ENCODE measurements at regions not wholly inside any gene's neighbourhood (a gene's known extent, or its start where the extent isn't known, plus 50 kb on each side); places are given as distances from the start of the nearest gene placed in this dataset.

DNA sequence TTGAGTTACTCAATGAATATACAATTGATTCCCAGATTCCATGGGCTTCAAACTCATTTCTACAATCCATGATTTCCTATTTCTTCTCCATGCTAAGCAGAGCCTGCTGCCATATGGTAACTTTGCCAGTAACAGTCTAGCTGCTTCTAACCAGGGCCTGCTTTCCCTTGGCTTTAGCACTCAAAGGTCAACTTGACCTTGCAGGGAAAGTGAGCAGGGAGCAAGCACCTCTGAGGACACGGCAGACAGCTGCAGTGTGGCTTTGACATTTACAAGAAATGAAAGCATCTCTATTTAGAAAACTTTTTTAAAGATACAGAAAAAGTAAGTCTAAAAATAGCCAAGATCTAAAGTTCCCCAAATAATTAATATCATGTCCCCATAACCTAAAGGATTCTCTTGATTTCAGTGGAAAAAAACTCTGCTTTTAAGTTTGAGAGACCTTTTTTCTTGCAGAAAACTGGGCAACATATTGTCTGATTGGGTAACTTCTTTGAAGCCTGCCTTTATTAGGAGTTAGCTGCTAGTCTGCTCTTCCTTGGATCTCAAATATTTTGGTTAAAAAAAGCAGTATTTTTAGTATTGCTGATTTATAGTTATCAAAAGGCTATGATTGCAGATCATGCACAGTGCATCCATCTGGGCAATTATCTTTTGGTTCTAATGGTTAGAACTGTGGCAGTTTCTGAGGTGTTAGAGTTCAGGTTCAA, 257.9 kb downstream of the AHR start:
- Histone ChIP-seq H2AFZ (ENCODE audit: low read length) (no peak overlapping the region), H3K9ac (ENCODE audit: low read length) (peak overlapping the region; percentile 68; the same call in 1 of the 2 replicates), H3F3A (ENCODE audit: low read length, unreplicated experiment) (peaks cover 12% of the 10 kb centered on the region), H3K36me3 (ENCODE audit: low read depth, low read length) (no peaks in the 10 kb centered on the region), H3K4me3 (ENCODE audit: low read length) (no peak overlapping the region), H3K9me3 (ENCODE audit: low read length) (no peaks in the 10 kb centered on the region), H4K20me1 (ENCODE audit: low read length) (no peaks in the 10 kb centered on the region), H3K4me2 (ENCODE audit: low read length) (peak overlapping the region; percentile 85), H3K27me3 (ENCODE audit: low read length) (no peaks in the 10 kb centered on the region), H3K4me1 (ENCODE audit: insufficient read depth, low read length) (peaks cover 47% of the 10 kb centered on the region), H3K79me2 (ENCODE audit: low read length) (no peaks in the 10 kb centered on the region), H3K9me2 (replicated peaks; ENCODE audit: low read length) (no peaks in the 10 kb centered on the region), H3K27ac (ENCODE audit: low read length) (peak overlapping the region; percentile 99)
- intact Hi-C loops (cut with micrococcal nuclease), result loop anchor here (5.0 kb wide), 1 partner anchor 744 kb away; no protein-coding TSS in a partner anchor
- TF ChIP-seq EZH2phosphoT487 (IDR thresholded peaks at IDR 0.05; ENCODE audit: borderline replicate concordance, low read length) (no peak), EZH2 (IDR thresholded peaks at IDR 0.05; ENCODE audit: low read length, unreplicated experiment) (no peak)
- TF ChIP-seq, protein P1, sequence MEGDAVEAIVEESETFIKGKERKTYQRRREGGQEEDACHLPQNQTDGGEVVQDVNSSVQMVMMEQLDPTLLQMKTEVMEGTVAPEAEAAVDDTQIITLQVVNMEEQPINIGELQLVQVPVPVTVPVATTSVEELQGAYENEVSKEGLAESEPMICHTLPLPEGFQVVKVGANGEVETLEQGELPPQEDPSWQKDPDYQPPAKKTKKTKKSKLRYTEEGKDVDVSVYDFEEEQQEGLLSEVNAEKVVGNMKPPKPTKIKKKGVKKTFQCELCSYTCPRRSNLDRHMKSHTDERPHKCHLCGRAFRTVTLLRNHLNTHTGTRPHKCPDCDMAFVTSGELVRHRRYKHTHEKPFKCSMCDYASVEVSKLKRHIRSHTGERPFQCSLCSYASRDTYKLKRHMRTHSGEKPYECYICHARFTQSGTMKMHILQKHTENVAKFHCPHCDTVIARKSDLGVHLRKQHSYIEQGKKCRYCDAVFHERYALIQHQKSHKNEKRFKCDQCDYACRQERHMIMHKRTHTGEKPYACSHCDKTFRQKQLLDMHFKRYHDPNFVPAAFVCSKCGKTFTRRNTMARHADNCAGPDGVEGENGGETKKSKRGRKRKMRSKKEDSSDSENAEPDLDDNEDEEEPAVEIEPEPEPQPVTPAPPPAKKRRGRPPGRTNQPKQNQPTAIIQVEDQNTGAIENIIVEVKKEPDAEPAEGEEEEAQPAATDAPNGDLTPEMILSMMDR (conservative IDR thresholded peaks at IDR 0.05; ENCODE audit: low read depth, low read length), result no peak
- ChIA-PET CTCF (no interaction called here), POLR2A (ENCODE audit: unreplicated experiment) (interaction anchor here (0.6 kb wide), 1 partner anchor 834 kb away, joined by 3 read pairs; no protein-coding TSS in a partner anchor)
- no TSS peak for BruUV-seq (replicated peaks)
- DNase-seq, result no peak
- no peak for ATAC-seq

DNA sequence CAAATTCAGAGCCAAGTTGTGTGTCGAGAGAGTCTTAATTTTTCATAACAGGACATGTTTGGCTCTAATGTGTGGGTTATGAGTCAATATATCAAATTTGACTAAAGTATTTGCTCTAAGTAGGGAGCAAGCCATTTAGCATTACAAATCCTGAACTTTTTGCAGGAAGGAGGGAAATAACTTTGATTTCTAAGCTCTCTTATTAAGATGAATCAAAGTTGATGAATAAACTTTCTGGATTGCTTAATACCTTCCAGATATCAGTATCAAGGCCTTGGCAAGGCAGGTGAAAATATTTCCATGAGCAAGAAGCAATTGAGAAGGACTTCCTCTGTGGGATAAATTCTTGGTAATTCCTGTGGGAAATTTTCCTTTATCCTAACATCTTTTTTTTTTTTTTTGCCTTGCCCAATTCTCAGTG, 258.8 kb downstream of the AHR start:
- H3K9me2 ChIP-seq (replicated peaks; ENCODE audit: low read length), result no peaks in the 10 kb centered on the region
- peak overlapping the region; percentile 99 for H3K27ac ChIP-seq (ENCODE audit: low read length)
- peak overlapping the region; percentile 85 for H3K4me2 ChIP-seq (ENCODE audit: low read length)
- H3K79me2 ChIP-seq (ENCODE audit: low read length), result no peaks in the 10 kb centered on the region
- H3K9me3 ChIP-seq (ENCODE audit: low read length), result no peaks in the 10 kb centered on the region
- intact Hi-C loops (cut with micrococcal nuclease), result loop anchor here (5.0 kb wide), 1 partner anchor 745 kb away; no protein-coding TSS in a partner anchor
- H3K4me3 ChIP-seq (ENCODE audit: low read length), result peak overlapping the region; percentile 44; the same call in 1 of the 2 replicates
- ATAC-seq (peak; percentile 2; the same call in 1 of the 2 replicates), DNase-seq (peak; percentile 76)
- ChIA-PET CTCF (no interaction called here), POLR2A (ENCODE audit: unreplicated experiment) (interaction anchor here (0.6 kb wide), 1 partner anchor 835 kb away, joined by 3 read pairs; no protein-coding TSS in a partner anchor)
- TF ChIP-seq, protein P1 (conservative IDR thresholded peaks at IDR 0.05; ENCODE audit: low read depth, low read length), result no peak
- TF ChIP-seq EZH2 (IDR thresholded peaks at IDR 0.05; ENCODE audit: low read length, unreplicated experiment) (no peak), EZH2phosphoT487 (IDR thresholded peaks at IDR 0.05; ENCODE audit: borderline replicate concordance, low read length) (no peak)
- no peaks in the 10 kb centered on the region for H3K27me3 ChIP-seq (ENCODE audit: low read length)
- H4K20me1 ChIP-seq (ENCODE audit: low read length), result no peaks in the 10 kb centered on the region
- BruUV-seq (replicated peaks), result no TSS peak
- H3K36me3 ChIP-seq (ENCODE audit: low read depth, low read length), result no peaks in the 10 kb centered on the region
- peaks cover 12% of the 10 kb centered on the region for H3F3A ChIP-seq (ENCODE audit: low read length, unreplicated experiment)
- H2AFZ ChIP-seq (ENCODE audit: low read length), result no peak overlapping the region
- peaks cover 49% of the 10 kb centered on the region for H3K4me1 ChIP-seq (ENCODE audit: insufficient read depth, low read length)
- H3K9ac ChIP-seq (ENCODE audit: low read length), result peak overlapping the region; percentile 68

DNA sequence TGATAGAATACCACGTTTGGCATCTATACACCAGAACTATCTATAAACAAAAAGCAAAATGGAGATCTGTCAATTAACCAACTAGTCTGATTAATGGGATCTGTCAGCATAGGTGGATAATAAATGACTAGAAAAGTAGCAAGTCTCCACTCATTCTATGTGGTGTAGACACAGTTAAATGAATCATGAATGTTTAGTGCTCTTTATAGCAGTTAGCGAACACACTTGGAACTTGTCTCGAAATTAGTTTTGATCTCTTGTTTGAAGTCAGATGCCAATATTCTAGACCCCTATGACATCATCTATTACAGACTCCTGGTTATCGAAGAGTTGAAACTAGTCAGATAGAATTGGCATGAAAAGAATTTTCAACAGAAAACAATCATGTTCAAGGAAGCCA, 259.7 kb downstream of the AHR start:
- peak overlapping the region; percentile 68 for H3K9ac ChIP-seq (ENCODE audit: low read length)
- no peaks in the 10 kb centered on the region for H3K36me3 ChIP-seq (ENCODE audit: low read depth, low read length)
- intact Hi-C loops (cut with micrococcal nuclease), result loop anchor here (1.0 to 5.0 kb wide), 6 partner anchors 62 to 746 kb away; no protein-coding TSS in a partner anchor
- peaks cover 49% of the 10 kb centered on the region for H3K4me1 ChIP-seq (ENCODE audit: insufficient read depth, low read length)
- peak overlapping the region; percentile 44; the same call in 1 of the 2 replicates for H3K4me3 ChIP-seq (ENCODE audit: low read length)
- H4K20me1 ChIP-seq (ENCODE audit: low read length), result no peaks in the 10 kb centered on the region
- H3K9me2 ChIP-seq (replicated peaks; ENCODE audit: low read length), result no peaks in the 10 kb centered on the region
- no peaks in the 10 kb centered on the region for H3K27me3 ChIP-seq (ENCODE audit: low read length)
- ATAC-seq (peak; percentile 16), DNase-seq (no peak)
- TF ChIP-seq, protein P1 (conservative IDR thresholded peaks at IDR 0.05; ENCODE audit: low read depth, low read length), result no peak
- TF ChIP-seq EZH2 (IDR thresholded peaks at IDR 0.05; ENCODE audit: low read length, unreplicated experiment), result no peak
- TF ChIP-seq EZH2phosphoT487 (IDR thresholded peaks at IDR 0.05; ENCODE audit: borderline replicate concordance, low read length), result no peak
- no peaks in the 10 kb centered on the region for H3K9me3 ChIP-seq (ENCODE audit: low read length)
- H3K4me2 ChIP-seq (ENCODE audit: low read length), result peak overlapping the region; percentile 85
- no peak overlapping the region for H2AFZ ChIP-seq (ENCODE audit: low read length)
- CTCF ChIA-PET, result no interaction called here
- peak overlapping the region; percentile 99 for H3K27ac ChIP-seq (ENCODE audit: low read length)
- H3K79me2 ChIP-seq (ENCODE audit: low read length), result no peaks in the 10 kb centered on the region
- peaks cover 12% of the 10 kb centered on the region for H3F3A ChIP-seq (ENCODE audit: low read length, unreplicated experiment)
- POLR2A ChIA-PET (ENCODE audit: unreplicated experiment), result no interaction called here
- TSS peak; percentile 80 for BruUV-seq (replicated peaks)

All from PC-3 (cell line).